ENCODE measurements at regions not wholly inside any gene's neighbourhood (a gene's known extent, or its start where the extent isn't known, plus 50 kb on each side); places are given as distances from the start of the nearest gene placed in this dataset.
"Not testable (repeated sequence)": the region's sequence is repeated elsewhere in the genome, so short reads cannot be mapped to it uniquely, and the experiment has no call there.

- not testable (repeated sequence) for DNase-seq (ENCODE audit: low read depth in 2 of 3, low spot score in 2 of 3)
Measured at GRCh38 chr1:83306811-83307210, 692.1 kb downstream of the TTLL7 start.

- not testable (repeated sequence) for DNase-seq (ENCODE audit: low read depth in 2 of 3, low spot score in 2 of 3)
Measured at GRCh38 chr1:83295594-83295993, 703.3 kb downstream of the TTLL7 start.

- not testable (repeated sequence) for DNase-seq (ENCODE audit: low read depth in 2 of 3, low spot score in 2 of 3)
Measured at GRCh38 chr1:83287391-83287790, 711.5 kb downstream of the TTLL7 start.

- not testable (repeated sequence) for DNase-seq (ENCODE audit: low read depth in 2 of 3, low spot score in 2 of 3)
Measured at GRCh38 chr1:83274656-83275055, 724.3 kb downstream of the TTLL7 start.

GRCh38 chr1:83272484-83272883 lies 726.4 kb downstream of the TTLL7 start:
- DNase-seq (ENCODE audit: low read depth in 2 of 3, low spot score in 2 of 3) = not testable (repeated sequence)

- not testable (repeated sequence) for DNase-seq (ENCODE audit: low read depth in 2 of 3, low spot score in 2 of 3)
Measured at GRCh38 chr1:83271834-83272233, 727.1 kb downstream of the TTLL7 start.

- not testable (repeated sequence) for DNase-seq (ENCODE audit: low read depth in 2 of 3, low spot score in 2 of 3)
Measured at GRCh38 chr1:83270801-83271200, 728.1 kb downstream of the TTLL7 start.

- DNase-seq (ENCODE audit: low read depth in 2 of 3, low spot score in 2 of 3) = not testable (repeated sequence)
Measured at GRCh38 chr1:83263808-83264207, 735.1 kb downstream of the TTLL7 start.

- not testable (repeated sequence) for DNase-seq (ENCODE audit: low read depth in 2 of 3, low spot score in 2 of 3)
Measured at GRCh38 chr1:83251687-83252086, 747.2 kb downstream of the TTLL7 start.

GRCh38 chr1:83246780-83247179 lies 752.2 kb downstream of the TTLL7 start:
- DNase-seq (ENCODE audit: low read depth in 2 of 3, low spot score in 2 of 3) = not testable (repeated sequence)

- not testable (repeated sequence) for DNase-seq (ENCODE audit: low read depth in 2 of 3, low spot score in 2 of 3)
Measured at GRCh38 chr1:83244832-83245231, 754.1 kb downstream of the TTLL7 start.

GRCh38 chr1:83239568-83239967 lies 759.4 kb downstream of the TTLL7 start:
- not testable (repeated sequence) for DNase-seq (ENCODE audit: low read depth in 2 of 3, low spot score in 2 of 3)

- not testable (repeated sequence) for DNase-seq (ENCODE audit: low read depth in 2 of 3, low spot score in 2 of 3)
Measured at GRCh38 chr1:83238654-83239053, 760.3 kb downstream of the TTLL7 start.

- not testable (repeated sequence) for DNase-seq (ENCODE audit: low read depth in 2 of 3, low spot score in 2 of 3)
Measured at GRCh38 chr1:83219788-83220187, 779.1 kb downstream of the TTLL7 start.

- not testable (repeated sequence) for DNase-seq (ENCODE audit: low read depth in 2 of 3, low spot score in 2 of 3)
Measured at GRCh38 chr1:83218036-83218716, 780.8 kb downstream of the TTLL7 start.

- not testable (repeated sequence) for DNase-seq (ENCODE audit: low read depth in 2 of 3, low spot score in 2 of 3)
Measured at GRCh38 chr1:83214317-83214716, 784.6 kb downstream of the TTLL7 start.

- not testable (repeated sequence) for DNase-seq (ENCODE audit: low read depth in 2 of 3, low spot score in 2 of 3)
Measured at GRCh38 chr1:83213648-83214047, 785.3 kb downstream of the TTLL7 start.

- not testable (repeated sequence) for DNase-seq (ENCODE audit: low read depth in 2 of 3, low spot score in 2 of 3)
Measured at GRCh38 chr1:83212033-83212432, 786.9 kb downstream of the TTLL7 start.

GRCh38 chr1:83208540-83208939 lies 790.4 kb downstream of the TTLL7 start:
- not testable (repeated sequence) for DNase-seq (ENCODE audit: low read depth in 2 of 3, low spot score in 2 of 3)

GRCh38 chr1:83194610-83195009 lies 804.3 kb downstream of the TTLL7 start:
- not testable (repeated sequence) for DNase-seq (ENCODE audit: low read depth in 2 of 3, low spot score in 2 of 3)

- not testable (repeated sequence) for DNase-seq (ENCODE audit: low read depth in 2 of 3, low spot score in 2 of 3)
Measured at GRCh38 chr1:83182033-83182728, 816.8 kb downstream of the TTLL7 start.

GRCh38 chr1:83180621-83181020 lies 818.3 kb downstream of the TTLL7 start:
- DNase-seq (ENCODE audit: low read depth in 2 of 3, low spot score in 2 of 3) = not testable (repeated sequence)
